Right ventricle myocardium superior (tissue), 1 donor: ENCODE measurements at regions not wholly inside any gene's neighbourhood (a gene's known extent, or its start where the extent isn't known, plus 50 kb on each side); places are given as distances from the start of the nearest gene placed in this dataset.

Experiments
- ATAC-seq: fragments of 200-7000 bp; cut with Tn5 transposase; one replicate; pipeline ENCODE4 v1.9.1; 2020; ENCODE audit warnings: mild to moderate bottlenecking; ENCODE audit not compliant: poor library complexity
- DNase-seq: peaks from one replicate; pipeline ENCODE4 v3.0.0-alpha.2; 2020
- intact Hi-C: fragments of 100-400 bp; cut with DNase I; formaldehyde crosslinking; loops from one replicate; pipeline ENCODE4 v1.11.2; 2022
- donor health status: DM: no; HTN: yes; CAD: no; lungs with severe emphysema.

- intact Hi-C loops = no loop called here
- DNase-seq (no peak), ATAC-seq (no peak)
Observed at GRCh38 chr19:31100206-31100590, 249.0 kb downstream of the TSHZ3 start.

DNA sequence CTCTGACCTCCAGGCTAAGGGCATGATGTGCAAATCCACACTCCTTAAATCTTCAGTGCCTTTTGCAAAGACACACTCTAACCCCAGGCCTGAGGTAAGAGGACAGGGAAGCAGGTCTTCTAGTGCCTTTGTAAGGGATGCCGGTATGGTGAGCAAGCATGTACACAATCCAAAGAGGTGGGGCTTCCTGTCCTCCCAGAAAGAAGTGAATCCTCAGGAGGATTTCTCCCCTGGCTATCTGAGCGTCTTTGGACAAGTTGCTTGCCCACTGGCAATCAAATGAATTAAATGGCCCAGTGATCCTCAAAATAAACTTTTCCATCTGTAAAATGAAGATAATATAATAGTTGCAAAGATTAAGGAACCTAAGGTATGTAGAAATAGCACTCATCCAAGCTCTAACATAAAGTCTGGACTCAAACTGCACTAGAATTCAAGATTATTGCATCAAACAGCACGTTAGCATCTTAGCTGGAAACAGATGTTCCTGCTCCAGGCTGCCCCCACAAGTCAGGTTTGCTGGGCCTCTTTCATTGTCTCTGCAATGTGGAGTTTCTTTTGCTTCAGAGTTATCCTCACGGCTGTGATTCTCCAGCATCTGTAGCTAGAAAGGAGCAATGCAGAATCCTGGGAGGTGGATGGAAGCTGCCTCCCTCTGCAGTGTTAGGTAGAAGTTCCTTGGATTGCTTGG is 249.6 kb downstream of the TSHZ3 start:
- DNase-seq (no peak), ATAC-seq (no peak)
- intact Hi-C loops = no loop called here

DNA sequence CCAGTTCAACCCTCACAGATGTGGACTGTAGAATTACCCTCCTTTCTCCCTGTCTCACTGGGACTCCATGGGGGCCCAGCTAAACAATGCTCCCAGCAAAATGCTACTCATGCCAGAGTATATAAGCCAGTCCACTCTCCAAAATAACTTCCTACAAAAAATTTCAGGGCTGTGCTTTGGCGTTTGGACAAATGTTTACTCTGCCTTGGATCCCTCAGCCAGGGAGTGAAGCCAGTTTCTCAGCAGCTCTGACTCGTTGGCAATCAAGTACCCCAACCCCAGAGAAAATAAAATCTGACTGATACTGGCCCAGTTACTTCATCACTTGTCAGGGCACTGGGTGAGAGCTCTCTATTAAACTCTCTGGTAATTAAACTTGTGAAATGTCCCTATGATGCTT is 250.4 kb downstream of the TSHZ3 start:
- DNase-seq = no peak
- intact Hi-C loops = no loop called here
- no peak for ATAC-seq

GRCh38 chr19:31096935-31097545 is 252.2 kb downstream of the TSHZ3 start:
- ATAC-seq (no peak), DNase-seq (no peak)
- intact Hi-C loops = no loop called here

DNA sequence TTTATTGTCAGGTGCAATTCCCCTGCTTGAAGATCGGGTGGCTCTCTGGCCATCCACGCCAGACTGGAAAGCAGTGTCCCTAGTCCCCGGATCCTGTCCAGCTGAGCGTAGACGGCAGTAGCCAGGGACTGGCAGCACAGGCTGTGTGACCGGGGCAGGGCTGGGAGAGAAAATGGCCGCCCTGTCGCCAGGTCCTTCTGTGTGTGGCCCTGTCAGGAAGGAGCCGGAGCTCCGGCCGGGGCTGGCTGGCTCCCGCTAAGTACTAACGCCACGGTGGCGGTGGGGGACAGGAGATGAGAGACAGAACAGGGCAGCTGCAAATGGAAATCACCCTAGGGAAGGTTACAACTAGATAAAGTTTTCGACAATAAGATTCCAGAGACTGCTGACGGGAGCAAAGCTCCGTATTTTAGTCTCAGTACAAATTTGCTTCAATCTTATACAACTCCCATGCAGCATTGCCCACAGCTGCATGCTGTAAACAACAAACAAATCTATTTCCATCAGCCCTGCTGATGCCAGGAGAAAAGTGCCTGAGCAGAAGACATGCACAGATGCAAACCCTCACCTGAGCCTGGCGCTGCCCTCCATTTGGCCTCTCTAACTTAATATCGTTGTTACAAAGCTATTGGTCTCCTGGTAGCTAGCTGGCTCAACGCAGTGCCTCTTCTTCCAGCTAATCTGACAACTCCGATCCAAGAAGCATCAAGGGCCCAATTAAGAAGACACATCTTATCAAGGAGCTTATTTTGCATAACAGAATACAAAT is 253.0 kb downstream of the TSHZ3 start:
- DNase-seq (peak; percentile 42), ATAC-seq (peak; percentile 46)
- intact Hi-C loops = no loop called here

GRCh38 chr19:31095100-31095804 is 254.0 kb downstream of the TSHZ3 start:
- intact Hi-C loops = no loop called here
- ATAC-seq = no peak
- no peak for DNase-seq

GRCh38 chr19:31092274-31092673 is 257.0 kb downstream of the TSHZ3 start:
- ATAC-seq (peak; percentile 84), DNase-seq (no peak)
- intact Hi-C loops = no loop called here

DNA sequence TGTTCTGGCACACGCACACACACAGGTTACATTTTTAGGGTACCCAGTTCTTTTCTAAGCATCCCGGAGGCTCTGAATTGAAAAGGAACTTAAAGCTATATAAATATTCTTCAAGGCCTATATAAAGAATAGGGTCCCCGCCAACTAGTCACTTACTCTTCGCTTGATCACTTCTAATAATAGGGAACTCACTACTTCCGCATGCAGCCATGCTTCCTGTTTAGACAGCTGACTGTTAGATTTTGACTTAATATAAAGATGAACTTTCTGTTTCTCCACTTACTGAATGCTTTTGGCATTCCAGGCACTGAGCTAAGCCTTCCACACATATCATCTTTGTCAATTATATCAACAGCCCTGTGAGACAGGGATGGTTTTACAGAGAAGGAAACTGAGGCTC is 259.6 kb downstream of the TSHZ3 start:
- ATAC-seq = no peak
- intact Hi-C loops = no loop called here
- no peak for DNase-seq

- DNase-seq = no peak
- intact Hi-C loops = no loop called here
Observed at GRCh38 chr19:31085125-31085524, 264.1 kb downstream of the TSHZ3 start.

DNA sequence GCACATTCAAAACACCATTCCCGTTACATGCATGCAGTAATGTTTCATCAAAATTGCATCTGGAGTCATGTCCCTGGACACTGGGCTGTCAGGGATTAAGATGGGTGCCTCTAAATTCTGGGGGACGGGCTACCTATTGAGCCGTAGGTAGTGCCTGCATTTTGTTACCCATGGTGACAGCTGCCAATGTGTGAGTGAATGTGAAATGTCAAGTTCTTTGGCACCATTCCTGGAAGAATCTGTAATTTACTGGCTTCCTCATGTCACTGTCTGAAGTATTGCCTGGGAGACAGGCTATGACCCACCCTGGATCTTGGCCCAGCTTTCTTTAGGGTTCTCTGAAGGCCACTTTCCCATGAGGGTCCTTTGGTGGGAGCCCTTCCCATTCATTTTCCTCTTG is 266.1 kb downstream of the TSHZ3 start:
- no peak for DNase-seq
- peak; percentile 73 for ATAC-seq
- intact Hi-C loops = no loop called here

More at GRCh38 chr19:31085125-31085524, 264.1 kb downstream of the TSHZ3 start:
- no peak for ATAC-seq

DNA sequence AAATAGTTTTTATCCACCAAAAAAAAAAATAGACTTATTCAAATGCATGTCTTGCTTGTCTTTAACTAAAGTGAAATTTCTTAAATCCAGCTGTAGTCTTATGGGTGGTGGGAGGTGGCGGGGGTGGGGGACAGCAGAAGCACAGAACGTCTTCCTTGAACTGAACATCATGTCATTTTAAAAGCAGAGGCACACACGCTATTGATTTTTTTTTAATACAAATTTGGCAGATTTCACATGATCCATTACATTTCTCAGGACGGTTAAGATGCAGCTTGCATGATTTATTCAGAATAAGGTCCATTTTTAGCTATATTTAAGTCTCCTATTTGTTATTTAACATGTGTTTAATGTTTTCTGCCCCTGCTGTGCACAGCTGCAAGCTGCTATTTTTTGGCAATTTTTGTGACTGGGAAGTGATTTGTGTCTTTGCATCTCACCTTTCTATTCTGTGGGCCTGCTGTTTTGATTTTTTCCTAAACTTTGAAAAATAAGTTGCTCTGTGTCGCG is 274.0 kb downstream of the TSHZ3 start:
- intact Hi-C loops = no loop called here
- ATAC-seq (no peak), DNase-seq (no peak)

DNA sequence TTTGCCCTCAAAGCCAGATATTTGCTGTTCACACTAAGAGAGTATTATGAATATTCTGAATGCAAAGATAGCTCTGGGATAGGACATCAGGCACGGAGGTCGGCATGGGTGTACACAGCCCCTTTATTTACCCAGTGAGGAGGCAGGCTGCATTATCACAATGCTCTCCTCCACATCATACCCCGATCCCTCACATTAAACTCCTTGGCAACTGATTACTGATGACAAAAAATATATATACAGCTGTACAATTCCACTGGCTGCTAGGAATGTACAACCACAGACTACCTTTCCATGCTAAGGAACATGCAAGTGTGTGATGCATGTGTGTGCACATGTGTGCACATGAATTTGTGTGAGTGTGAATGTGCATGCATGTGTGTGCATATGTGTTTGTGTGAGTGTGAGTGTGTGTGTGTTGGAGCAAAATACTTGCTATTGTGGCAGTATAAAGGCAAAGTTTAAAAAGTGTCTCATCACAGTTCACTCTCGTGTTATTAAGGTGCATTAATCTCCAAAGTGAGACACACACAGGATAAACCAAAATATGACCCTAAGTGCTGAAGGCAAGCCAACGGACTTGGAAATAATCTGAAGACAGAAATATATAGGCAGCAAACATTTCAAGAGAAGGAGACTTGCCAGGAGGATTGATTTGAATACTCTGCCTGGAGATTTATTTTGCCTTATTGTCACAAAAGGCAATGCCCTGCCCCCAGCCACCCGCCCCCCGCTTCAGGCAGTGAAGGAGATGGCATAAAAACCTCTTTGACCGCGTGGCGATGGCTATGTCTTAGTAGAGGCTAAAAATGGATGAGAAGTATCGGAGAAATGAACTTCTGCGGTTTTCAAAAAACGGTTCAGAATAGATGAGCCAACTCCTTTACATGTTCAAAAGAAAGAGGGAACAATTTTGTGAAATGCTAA is 274.8 kb downstream of the TSHZ3 start:
- ATAC-seq (no peak), DNase-seq (no peak)
- intact Hi-C loops = no loop called here

DNA sequence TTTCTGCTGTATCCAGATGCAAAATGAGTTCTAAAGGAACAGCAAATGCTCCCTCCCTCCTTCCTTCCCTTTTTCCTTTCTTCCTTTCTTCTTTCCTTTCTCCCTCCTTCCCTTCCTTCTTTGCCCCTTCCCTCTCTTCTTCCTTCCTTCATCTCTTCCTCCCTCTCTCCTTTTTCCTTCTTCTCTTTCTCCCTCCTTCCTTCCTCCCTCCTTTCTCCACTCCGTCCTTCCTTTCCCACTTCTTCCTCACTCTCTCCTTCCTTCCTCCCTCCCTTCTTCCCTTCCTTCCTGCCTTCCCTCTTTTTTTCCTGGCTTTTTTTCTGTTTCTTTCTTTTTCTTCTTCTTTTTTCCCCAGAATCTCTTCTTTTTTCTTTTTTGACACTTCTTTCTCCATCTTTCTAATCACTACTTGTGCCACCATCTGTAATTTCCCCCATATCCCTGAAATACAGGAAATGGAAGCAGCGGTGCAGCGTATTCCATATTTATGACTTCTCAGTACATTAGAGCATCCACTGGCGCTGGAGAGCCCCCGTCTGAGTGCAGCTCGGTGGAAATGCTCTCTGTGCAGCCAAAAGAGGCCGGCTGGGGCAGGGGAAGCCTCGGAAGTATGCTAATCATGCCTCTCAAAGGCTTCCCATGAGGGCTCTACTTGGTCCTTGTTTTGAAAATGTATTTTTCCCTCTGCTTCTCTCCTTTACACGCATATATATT is 275.6 kb downstream of the TSHZ3 start:
- DNase-seq (no peak), ATAC-seq (no peak)
- intact Hi-C loops = no loop called here

- intact Hi-C loops = no loop called here
- no peak for DNase-seq
- ATAC-seq = no peak
Observed at GRCh38 chr19:31072451-31072850, 276.8 kb downstream of the TSHZ3 start.

GRCh38 chr19:31071136-31071855 is 277.9 kb downstream of the TSHZ3 start:
- ATAC-seq = no peak
- intact Hi-C loops = no loop called here
- DNase-seq = no peak

- intact Hi-C loops = no loop called here
- DNase-seq (no peak), ATAC-seq (no peak)
Observed at GRCh38 chr19:31070146-31071065, 278.8 kb downstream of the TSHZ3 start.
